Activated CD4-positive, alpha-beta memory T cell treated with anti-CD3 and anti-CD28 coated beads for 36 hours (primary cell): ENCODE measurements at regions not wholly inside any gene's neighbourhood (a gene's known extent, or its start where the extent isn't known, plus 50 kb on each side); places are given as distances from the start of the nearest gene placed in this dataset.
"Not testable (repeated sequence)": the region's sequence is repeated elsewhere in the genome, so short reads cannot be mapped to it uniquely, and the experiment has no call there.

Experiments
- CTCF ChIA-PET: fragments of 350-600 bp; sonication (Branson Sonifier 250); formaldehyde crosslinking; loops from one replicate; lab custom pipeline; 2021; ENCODE audit warnings: antibody characterized with exemption, inconsistent platforms; lab: Charles Lee
- POLR2A ChIA-PET: fragments of 350-600 bp; sonication (Branson Sonifier 250); formaldehyde crosslinking; loops from one replicate; lab custom pipeline; 2021; ENCODE audit warnings: antibody characterized with exemption; lab: Charles Lee
- DNase-seq: peaks from one replicate; pipeline ENCODE4 v3.0.0-alpha.2; 2020
- H3K27ac Mint-ChIP-seq: one replicate; pipeline ENCODE4 v1.8.0; 2021; ENCODE audit warnings: mixed read lengths
- H3K27me3 Mint-ChIP-seq: one replicate; pipeline ENCODE4 v1.8.0; 2021; ENCODE audit warnings: mixed read lengths
- H3K36me3 Mint-ChIP-seq: one replicate; pipeline ENCODE4 v1.8.0; 2021; ENCODE audit warnings: mixed read lengths
- H3K4me1 Mint-ChIP-seq: one replicate; pipeline ENCODE4 v1.8.0; 2021; ENCODE audit warnings: low read depth, mixed read lengths
- H3K4me3 Mint-ChIP-seq: one replicate; pipeline ENCODE4 v1.8.0; 2021; ENCODE audit warnings: mild to moderate bottlenecking, mixed read lengths
- H3K9me3 Mint-ChIP-seq: one replicate; pipeline ENCODE4 v1.8.0; 2021; ENCODE audit warnings: mixed read lengths
- intact Hi-C: fragments of 100-400 bp; cut with micrococcal nuclease; formaldehyde crosslinking; loops from one replicate; pipeline ENCODE4 v1.15.1; 2023

DNA sequence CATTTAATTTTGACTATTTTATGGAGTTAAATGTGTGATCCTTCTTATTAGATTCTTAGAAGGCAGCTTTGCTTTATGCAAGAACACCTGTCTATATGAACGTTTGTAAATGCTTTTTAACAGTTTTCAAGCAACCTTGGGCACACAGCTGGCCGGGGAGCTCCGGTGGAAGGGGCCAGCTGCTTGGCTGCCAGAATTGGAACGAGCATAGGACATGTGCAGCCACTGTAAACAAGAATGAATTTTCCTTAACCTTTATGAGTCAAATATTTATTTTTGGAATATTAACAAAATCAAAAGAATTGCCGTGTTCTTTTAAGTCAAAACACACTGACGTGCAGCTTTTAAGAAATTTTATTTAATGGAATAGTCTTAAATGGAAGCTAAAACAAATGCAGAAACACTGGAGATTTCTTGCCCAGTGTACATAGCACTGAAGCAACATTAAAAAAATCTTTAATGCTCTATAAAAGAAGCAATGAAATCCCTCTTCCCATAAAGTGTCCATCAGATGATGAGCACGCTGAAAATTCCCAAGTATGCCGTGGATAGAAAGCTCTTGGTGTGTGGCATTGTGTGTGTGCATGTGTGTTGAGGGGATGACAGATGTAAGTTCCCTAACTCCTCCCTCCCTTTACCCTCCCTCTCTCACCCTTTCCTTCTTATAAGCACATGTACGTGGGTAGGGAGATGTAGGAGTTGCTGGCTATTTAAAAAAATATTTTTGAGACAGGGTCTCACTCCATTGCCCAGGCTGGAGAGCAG, 208.9 kb upstream of the EXOC2 start:
- H3K36me3 Mint-ChIP-seq = no peaks in the 10 kb centered on the region
- H3K9me3 Mint-ChIP-seq = no peaks in the 10 kb centered on the region
- no peak overlapping the region for H3K4me3 Mint-ChIP-seq
- H3K27ac Mint-ChIP-seq = no peak overlapping the region
- intact Hi-C loops = no loop called here
- no peak for DNase-seq
- CTCF ChIA-PET = no interaction called here
- H3K27me3 Mint-ChIP-seq = peaks cover 5% of the 10 kb centered on the region
- H3K4me1 Mint-ChIP-seq = no peaks in the 10 kb centered on the region
- POLR2A ChIA-PET = no interaction called here

DNA sequence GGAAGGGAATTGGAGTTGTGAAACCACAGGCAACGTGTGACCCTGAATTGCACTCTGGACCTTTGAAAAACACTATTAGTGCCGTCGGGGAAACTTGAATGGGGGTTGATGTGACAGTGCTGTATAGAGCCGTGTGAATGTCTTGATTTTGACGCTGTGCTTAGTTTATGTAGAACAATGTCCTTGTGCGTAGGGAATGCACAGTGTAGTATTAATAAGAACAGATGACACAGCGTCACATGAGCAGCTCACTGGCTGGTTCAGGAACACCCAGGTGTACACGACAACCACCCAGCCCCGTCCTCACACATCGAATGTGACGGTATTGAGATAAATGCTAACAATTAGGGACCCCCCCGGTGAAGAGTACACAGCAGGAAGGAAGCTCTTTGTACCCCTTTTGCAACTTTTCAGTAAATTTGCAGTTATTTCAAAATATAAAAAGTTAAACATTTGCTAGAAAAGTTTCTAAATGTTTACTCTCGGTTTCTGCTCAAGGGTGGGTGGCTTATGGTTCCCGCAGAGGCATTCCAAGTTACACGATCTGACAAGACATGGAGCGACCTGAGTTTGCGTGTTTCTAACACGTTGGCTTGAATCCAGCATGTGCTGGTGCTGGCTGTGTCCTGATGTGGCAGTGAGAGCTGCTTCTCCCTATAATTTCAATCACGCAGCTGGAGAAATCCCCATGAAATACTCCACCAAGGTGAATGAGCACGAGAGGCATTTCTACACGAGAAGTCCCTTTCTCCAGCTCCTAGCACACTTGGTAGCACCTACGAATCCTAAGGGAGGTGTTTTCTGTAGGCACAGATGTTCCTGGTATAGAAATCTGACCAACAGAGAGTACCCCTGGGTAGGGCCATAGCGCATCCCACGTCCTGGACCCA, 208.0 kb upstream of the EXOC2 start:
- ChIA-PET POLR2A (no interaction called here), CTCF (no interaction called here)
- Mint-ChIP-seq H3K9me3 (no peaks in the 10 kb centered on the region), H3K4me1 (no peaks in the 10 kb centered on the region), H3K27me3 (peaks cover 8% of the 10 kb centered on the region), H3K4me3 (no peak overlapping the region), H3K27ac (no peak overlapping the region), H3K36me3 (no peaks in the 10 kb centered on the region)
- intact Hi-C loops = no loop called here
- no peak for DNase-seq

DNA sequence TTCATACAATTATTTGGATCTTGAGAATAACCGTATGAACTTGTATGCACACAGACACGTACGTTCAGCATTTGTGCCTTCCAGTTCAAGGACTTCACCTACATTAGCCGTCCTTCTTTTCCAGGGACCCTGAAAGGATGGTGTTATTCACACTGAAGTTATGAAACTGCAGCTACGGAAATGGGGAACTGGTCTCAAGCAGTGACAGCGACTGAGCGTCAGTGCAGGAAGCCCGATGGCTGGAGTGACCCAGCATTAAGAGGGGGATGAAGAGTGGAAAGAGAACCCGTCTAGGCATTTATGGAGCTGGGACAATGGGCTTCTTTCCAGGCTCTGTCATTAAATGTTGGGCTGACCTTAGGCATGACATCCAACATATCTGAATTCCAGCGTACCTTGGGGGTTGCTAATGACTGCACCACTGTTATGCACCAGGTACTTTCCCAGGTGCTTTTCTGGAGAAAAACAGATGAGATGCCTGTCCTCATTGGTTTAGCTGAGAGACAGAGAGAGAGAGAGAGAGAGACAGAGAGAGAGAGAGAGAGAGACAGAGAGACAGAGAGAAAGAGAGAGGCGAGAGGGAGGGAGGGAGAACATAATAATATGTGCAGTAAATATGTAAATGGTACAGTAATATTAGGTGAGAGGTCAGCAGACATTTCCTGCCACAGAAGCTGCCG, 204.7 kb upstream of the EXOC2 start:
- Mint-ChIP-seq H3K4me3 (no peak overlapping the region), H3K27ac (no peak overlapping the region), H3K36me3 (no peaks in the 10 kb centered on the region), H3K4me1 (no peaks in the 10 kb centered on the region), H3K9me3 (no peaks in the 10 kb centered on the region), H3K27me3 (peaks cover 8% of the 10 kb centered on the region)
- intact Hi-C loops = loop anchor here (10.0 kb wide), 1 partner anchor 303 kb away; no protein-coding TSS in a partner anchor
- CTCF ChIA-PET = no interaction called here
- no peak for DNase-seq
- POLR2A ChIA-PET = no interaction called here

DNA sequence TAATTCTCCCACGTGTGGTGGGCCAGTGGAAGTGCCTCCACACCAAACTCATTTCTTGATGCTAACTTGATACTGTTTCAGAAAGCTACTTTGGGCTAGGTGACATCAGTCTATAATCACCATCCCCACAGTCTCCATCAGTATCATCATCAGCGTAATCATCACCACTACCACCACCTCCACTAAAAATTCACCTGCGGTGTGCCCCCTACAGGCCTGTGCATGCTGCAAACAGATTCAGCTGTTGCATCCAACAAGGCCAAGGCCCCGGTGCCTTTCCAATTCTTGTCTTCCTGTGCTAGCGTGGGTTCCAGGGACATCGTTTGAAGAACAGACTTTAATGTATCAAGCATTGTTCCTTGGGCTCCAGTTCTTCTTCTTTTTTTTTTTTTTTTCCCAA, 201.3 kb upstream of the EXOC2 start:
- CTCF ChIA-PET = interaction anchor here (1.0 kb wide), 1 partner anchor 10 kb away, joined by 3 read pairs; no protein-coding TSS in a partner anchor
- H3K9me3 Mint-ChIP-seq = no peaks in the 10 kb centered on the region
- H3K27me3 Mint-ChIP-seq = peaks cover 6% of the 10 kb centered on the region
- H3K4me1 Mint-ChIP-seq = no peaks in the 10 kb centered on the region
- intact Hi-C loops = loop anchor here (10.0 kb wide), 1 partner anchor 299 kb away; no protein-coding TSS in a partner anchor
- H3K4me3 Mint-ChIP-seq = no peak overlapping the region
- no peak overlapping the region for H3K27ac Mint-ChIP-seq
- no peaks in the 10 kb centered on the region for H3K36me3 Mint-ChIP-seq
- DNase-seq = peak; percentile 20
- POLR2A ChIA-PET = no interaction called here

DNA sequence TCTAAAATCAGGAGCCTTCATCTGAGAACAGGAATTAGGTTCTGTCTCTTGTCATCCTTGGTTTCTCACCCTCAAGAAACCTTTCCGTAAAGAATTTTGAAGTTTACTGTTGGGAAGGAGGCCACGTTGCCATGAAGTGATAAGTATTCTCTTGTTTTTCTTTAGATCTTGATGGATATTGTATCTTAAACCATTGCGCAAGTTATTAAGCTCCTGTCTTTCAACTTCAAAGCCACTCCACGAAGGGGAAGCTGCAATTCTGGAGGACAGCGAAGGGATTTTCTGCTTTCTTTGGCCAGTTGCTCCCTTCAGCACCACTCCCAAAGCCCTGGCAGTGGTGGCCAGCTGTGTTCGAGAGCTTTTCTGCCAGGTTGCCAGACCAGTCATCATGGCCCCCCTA, 198.1 kb upstream of the EXOC2 start:
- Mint-ChIP-seq H3K27ac (no peak overlapping the region), H3K27me3 (no peaks in the 10 kb centered on the region), H3K4me3 (no peak overlapping the region), H3K4me1 (no peaks in the 10 kb centered on the region), H3K36me3 (no peaks in the 10 kb centered on the region), H3K9me3 (no peaks in the 10 kb centered on the region)
- no peak for DNase-seq
- CTCF ChIA-PET = no interaction called here
- intact Hi-C loops = loop anchor here (10.0 kb wide), 1 partner anchor 296 kb away; no protein-coding TSS in a partner anchor
- POLR2A ChIA-PET = no interaction called here

DNA sequence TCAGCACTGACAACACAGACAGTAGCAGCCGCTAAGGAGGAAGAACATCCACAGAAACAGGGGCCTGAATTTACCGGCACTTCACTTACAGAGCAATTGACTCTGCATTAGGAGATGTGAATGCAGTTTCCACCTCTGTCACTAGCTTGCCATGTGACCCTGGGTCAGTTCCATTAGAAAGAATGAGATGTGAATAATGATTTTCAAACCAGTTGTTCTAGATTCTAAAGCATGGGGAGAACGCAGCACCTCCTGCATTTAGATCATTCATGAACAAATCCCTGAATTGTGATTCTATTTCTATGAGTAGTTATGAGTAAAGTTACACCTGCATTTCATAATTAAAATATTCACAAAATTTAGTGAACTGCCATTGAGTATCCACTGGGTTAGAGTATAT, 197.3 kb upstream of the EXOC2 start:
- H3K27me3 Mint-ChIP-seq = no peaks in the 10 kb centered on the region
- H3K9me3 Mint-ChIP-seq = no peaks in the 10 kb centered on the region
- ChIA-PET CTCF (no interaction called here), POLR2A (no interaction called here)
- no peak for DNase-seq
- no peaks in the 10 kb centered on the region for H3K4me1 Mint-ChIP-seq
- intact Hi-C loops = loop anchor here (10.0 kb wide), 1 partner anchor 295 kb away; no protein-coding TSS in a partner anchor
- H3K4me3 Mint-ChIP-seq = no peak overlapping the region
- H3K36me3 Mint-ChIP-seq = no peaks in the 10 kb centered on the region
- H3K27ac Mint-ChIP-seq = no peak overlapping the region

DNA sequence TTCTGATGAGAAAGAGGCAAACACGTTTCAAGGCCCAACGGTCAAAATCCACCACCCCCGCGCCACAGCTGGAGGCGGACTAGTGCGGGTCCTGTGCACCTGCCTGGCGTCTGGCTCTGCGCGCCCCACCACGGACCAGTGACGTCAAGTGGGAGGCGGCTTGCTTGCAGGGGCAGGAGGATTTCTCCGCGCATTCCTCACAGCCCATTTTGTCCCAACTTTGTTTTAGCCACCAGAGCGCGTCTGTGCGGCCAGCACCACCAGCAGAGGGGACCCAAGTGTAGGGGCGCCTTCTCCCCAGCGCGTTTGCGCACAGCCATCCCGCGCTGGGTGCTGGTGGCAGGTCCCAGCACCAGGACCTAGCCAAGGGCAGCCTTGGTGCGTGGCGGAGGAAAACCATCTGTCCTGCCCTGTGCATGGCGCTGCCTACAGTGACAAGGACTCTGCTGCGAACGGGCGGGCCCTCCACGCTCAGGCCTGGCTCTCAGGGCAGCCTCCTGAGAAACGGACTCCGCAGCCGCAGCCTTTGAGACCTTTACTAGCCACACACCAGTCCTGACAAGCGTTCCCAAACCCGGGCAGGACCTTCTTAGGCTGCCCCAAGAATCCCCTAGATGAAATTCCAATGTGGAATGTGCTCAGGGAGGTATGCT, 194.8 kb upstream of the EXOC2 start:
- no peak overlapping the region for H3K27ac Mint-ChIP-seq
- peaks cover 4% of the 10 kb centered on the region for H3K27me3 Mint-ChIP-seq
- ChIA-PET POLR2A (no interaction called here), CTCF (no interaction called here)
- intact Hi-C loops = no loop called here
- H3K9me3 Mint-ChIP-seq = no peaks in the 10 kb centered on the region
- peaks cover 9% of the 10 kb centered on the region for H3K4me1 Mint-ChIP-seq
- H3K36me3 Mint-ChIP-seq = no peaks in the 10 kb centered on the region
- DNase-seq = no peak
- no peak overlapping the region for H3K4me3 Mint-ChIP-seq

DNA sequence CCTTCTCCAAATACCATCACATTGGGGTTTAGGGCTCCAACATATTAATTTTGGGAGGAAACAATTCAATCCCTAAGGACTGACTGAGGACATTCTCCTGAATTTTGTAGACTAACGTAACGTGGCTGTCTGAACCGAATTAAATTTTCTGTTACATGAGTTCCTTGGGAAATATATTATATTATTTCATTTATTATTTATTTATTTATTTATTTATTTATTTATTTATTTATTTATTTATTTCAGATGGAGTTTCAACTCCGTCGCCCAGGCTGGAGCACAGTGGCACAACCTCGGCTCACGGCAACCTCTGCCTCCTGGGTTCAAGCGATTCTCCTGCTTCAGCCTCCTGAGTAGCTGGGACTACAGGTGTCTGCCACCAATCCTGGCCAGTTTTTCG, 193.2 kb upstream of the EXOC2 start:
- POLR2A ChIA-PET, intact Hi-C loops, H3K9me3 Mint-ChIP-seq, H3K4me1 Mint-ChIP-seq, H3K4me3 Mint-ChIP-seq, DNase-seq, CTCF ChIA-PET, H3K27me3 Mint-ChIP-seq, H3K27ac Mint-ChIP-seq, H3K36me3 Mint-ChIP-seq: not testable (repeated sequence)

DNA sequence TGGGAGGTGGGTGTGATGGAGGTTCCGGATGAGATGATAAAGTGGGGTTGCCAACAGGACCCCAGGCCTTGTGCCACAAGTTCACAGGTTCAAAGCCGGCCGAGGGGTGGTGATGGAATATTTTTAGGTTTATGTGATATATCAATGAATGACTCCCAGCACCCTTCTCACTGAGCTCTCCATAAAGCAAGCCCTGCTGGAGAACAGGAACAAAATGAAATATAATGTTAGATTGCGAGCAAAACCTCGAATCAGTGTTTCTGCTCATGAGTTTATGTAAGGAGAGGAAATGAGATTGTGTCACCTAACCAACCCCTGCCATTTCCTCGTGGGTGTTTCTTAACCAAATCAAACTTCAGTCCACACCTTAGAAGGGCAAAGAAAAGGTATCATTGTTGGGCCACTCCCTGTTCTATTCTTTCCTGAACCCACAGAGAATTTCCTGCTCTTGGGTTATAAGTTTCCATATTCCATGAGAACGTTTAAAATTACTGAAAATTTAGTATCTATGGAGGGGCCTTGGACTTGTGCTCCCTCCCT, 192.2 kb upstream of the EXOC2 start:
- POLR2A ChIA-PET = no interaction called here
- DNase-seq = no peak
- intact Hi-C loops = no loop called here
- CTCF ChIA-PET = interaction anchor here (1.3 kb wide), 1 partner anchor 163 kb away, joined by 3 read pairs; no protein-coding TSS in a partner anchor
- Mint-ChIP-seq H3K27me3 (peaks cover 8% of the 10 kb centered on the region), H3K4me3 (no peak overlapping the region), H3K27ac (no peak overlapping the region), H3K9me3 (no peaks in the 10 kb centered on the region), H3K4me1 (peaks cover 9% of the 10 kb centered on the region), H3K36me3 (no peaks in the 10 kb centered on the region)

DNA sequence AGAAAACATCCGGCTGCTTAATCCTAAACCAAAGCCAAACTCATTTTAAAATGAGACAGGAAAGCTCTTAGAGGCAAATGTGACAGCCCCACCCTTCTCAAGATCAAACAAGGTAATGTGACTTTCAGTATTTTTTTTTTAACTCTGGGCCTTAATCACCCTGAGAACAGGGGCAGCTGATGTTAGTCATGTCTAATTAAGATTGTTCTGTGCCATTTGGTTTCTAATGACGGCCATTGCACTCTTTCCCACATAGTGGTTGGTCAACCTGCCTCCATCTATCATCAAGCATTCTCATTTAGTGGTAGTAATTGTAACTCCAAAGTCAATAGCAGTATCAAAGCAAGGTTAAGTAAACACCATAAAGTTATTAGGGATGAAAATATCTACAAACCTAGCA, 191.6 kb upstream of the EXOC2 start:
- POLR2A ChIA-PET = no interaction called here
- H3K4me1 Mint-ChIP-seq = peaks cover 9% of the 10 kb centered on the region
- CTCF ChIA-PET = interaction anchor here (1.1 to 1.3 kb wide), 2 partner anchors 10 to 163 kb away, joined by 3 read pairs; no protein-coding TSS in a partner anchor
- H3K27me3 Mint-ChIP-seq = peaks cover 8% of the 10 kb centered on the region
- H3K4me3 Mint-ChIP-seq = no peak overlapping the region
- no peak overlapping the region for H3K27ac Mint-ChIP-seq
- H3K36me3 Mint-ChIP-seq = no peaks in the 10 kb centered on the region
- H3K9me3 Mint-ChIP-seq = no peaks in the 10 kb centered on the region
- no peak for DNase-seq
- intact Hi-C loops = no loop called here

DNA sequence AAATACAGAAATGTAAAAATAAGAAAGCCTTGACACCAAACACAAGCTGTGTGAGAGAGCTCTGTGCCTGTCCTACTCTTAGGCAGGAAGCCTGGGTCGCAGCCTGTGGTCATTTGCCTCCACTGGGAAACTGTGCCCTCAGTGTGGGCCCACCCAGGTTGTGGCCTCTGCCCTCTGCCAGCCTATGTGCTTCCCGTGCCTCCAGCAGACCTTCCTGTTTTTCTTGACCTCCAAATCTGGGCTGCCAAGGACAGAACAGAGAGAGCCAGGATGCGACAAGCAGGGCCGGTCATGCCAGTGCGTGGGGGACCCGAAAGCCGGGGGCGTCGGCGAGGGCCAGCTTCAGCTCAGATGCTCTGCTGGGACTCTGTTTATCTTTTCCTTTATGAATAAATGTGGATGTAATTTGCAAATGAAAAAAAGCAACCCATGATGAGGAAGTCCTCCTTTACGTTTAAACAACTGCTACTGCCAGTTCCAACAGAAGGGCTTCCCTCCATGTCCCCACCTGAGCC, 189.2 kb upstream of the EXOC2 start:
- no peak overlapping the region for H3K4me3 Mint-ChIP-seq
- peaks cover 21% of the 10 kb centered on the region for H3K27me3 Mint-ChIP-seq
- peaks cover 9% of the 10 kb centered on the region for H3K4me1 Mint-ChIP-seq
- DNase-seq = no peak
- ChIA-PET POLR2A (no interaction called here), CTCF (no interaction called here)
- intact Hi-C loops = no loop called here
- H3K27ac Mint-ChIP-seq = no peak overlapping the region
- no peaks in the 10 kb centered on the region for H3K9me3 Mint-ChIP-seq
- H3K36me3 Mint-ChIP-seq = no peaks in the 10 kb centered on the region
